ENCODE measurements at regions not wholly inside any gene's neighbourhood (a gene's known extent, or its start where the extent isn't known, plus 50 kb on each side); places are given as distances from the start of the nearest gene placed in this dataset.

DNA sequence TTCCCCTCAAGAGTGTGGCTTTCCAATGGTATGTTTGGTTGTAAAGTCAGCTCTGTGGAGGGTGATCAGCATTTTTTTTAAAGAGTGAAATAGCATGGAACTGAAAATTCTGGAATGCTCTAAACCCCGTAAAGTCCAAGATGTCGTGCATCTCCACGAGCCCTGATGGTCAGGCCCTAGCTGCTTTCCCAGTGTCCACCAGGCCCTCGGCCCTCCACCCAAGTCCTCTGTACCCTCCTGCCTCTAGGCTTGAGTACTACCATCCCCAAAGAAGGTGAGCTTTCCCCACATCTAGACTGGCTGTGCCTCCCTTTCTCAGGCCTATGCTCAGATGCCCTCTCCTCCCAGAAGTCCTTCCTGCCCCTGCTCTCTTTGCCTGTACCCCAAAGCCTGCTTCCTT lies 280.3 kb downstream of the GADD45G start:
- no peak for TF ChIP-seq SIN3A (IDR thresholded peaks at IDR 0.05; ENCODE audit: low read depth, low read length)
- no peak for TF ChIP-seq ASH2L (IDR thresholded peaks at IDR 0.05; ENCODE audit: borderline replicate concordance, low read depth)
- TF ChIP-seq RAD21 (IDR thresholded peaks at IDR 0.05; ENCODE audit: insufficient read depth, low read depth, low read length), result no peak
- no peak for TF ChIP-seq SUPT20H (IDR thresholded peaks at IDR 0.05; ENCODE audit: borderline replicate concordance, control insufficient read depth, low read depth, low read length)
- TF ChIP-seq, protein P1, sequence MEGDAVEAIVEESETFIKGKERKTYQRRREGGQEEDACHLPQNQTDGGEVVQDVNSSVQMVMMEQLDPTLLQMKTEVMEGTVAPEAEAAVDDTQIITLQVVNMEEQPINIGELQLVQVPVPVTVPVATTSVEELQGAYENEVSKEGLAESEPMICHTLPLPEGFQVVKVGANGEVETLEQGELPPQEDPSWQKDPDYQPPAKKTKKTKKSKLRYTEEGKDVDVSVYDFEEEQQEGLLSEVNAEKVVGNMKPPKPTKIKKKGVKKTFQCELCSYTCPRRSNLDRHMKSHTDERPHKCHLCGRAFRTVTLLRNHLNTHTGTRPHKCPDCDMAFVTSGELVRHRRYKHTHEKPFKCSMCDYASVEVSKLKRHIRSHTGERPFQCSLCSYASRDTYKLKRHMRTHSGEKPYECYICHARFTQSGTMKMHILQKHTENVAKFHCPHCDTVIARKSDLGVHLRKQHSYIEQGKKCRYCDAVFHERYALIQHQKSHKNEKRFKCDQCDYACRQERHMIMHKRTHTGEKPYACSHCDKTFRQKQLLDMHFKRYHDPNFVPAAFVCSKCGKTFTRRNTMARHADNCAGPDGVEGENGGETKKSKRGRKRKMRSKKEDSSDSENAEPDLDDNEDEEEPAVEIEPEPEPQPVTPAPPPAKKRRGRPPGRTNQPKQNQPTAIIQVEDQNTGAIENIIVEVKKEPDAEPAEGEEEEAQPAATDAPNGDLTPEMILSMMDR (IDR thresholded peaks at IDR 0.05 in 2 of 3, conservative IDR thresholded peaks at IDR 0.05 in 1 of 3; ENCODE audit: control insufficient read depth in 2 of 3, extremely low read depth in 1 of 3, insufficient read depth in 1 of 3, low read depth in 3 of 3, low read length in 3 of 3), result no peak
- TF ChIP-seq EP300 (IDR thresholded peaks at IDR 0.05; ENCODE audit: borderline replicate concordance in 1 of 2, control insufficient read depth in 1 of 2, low read depth in 2 of 2, low read length in 2 of 2), result no peak
- no peak for TF ChIP-seq POLR2A (IDR thresholded peaks at IDR 0.05; ENCODE audit: low read depth, low read length)
- no peak for TF ChIP-seq FOXM1 (IDR thresholded peaks at IDR 0.05; ENCODE audit: low read depth, low read length)
- TF ChIP-seq, protein P2, sequence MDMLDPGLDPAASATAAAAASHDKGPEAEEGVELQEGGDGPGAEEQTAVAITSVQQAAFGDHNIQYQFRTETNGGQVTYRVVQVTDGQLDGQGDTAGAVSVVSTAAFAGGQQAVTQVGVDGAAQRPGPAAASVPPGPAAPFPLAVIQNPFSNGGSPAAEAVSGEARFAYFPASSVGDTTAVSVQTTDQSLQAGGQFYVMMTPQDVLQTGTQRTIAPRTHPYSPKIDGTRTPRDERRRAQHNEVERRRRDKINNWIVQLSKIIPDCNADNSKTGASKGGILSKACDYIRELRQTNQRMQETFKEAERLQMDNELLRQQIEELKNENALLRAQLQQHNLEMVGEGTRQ (IDR thresholded peaks at IDR 0.05; ENCODE audit: borderline replicate concordance, low read depth, low read length), result no peak
